HEK293T (cell line): ENCODE measurements at regions not wholly inside any gene's neighbourhood (a gene's known extent, or its start where the extent isn't known, plus 50 kb on each side); places are given as distances from the start of the nearest gene placed in this dataset.
"Not testable (repeated sequence)": the region's sequence is repeated elsewhere in the genome, so short reads cannot be mapped to it uniquely, and the experiment has no call there.

Source experiments
- CTCF ChIA-PET: fragments of 350-600 bp; formaldehyde crosslinking; extraction: SDS; loops from one replicate; lab custom pipeline; 2021; ENCODE audit warnings: antibody characterized with exemption, inconsistent platforms; lab: Yijun Ruan, JAX
- POLR2A ChIA-PET: fragments of 350-600 bp; formaldehyde crosslinking; extraction: SDS; loops from one replicate; lab custom pipeline; 2020; ENCODE audit warnings: antibody characterized with exemption, inconsistent platforms; lab: Yijun Ruan, JAX
- DNase-seq: peaks from one replicate; pipeline ENCODE4 v3.0.0; 2012; ENCODE audit warnings: mixed read lengths; ENCODE audit errors: extremely low spot score
- ARNT ChIP-seq: fragments of 450-650 bp; IDR thresholded peaks from 2 replicates; pipeline ENCODE4 v1.6.1; 2017; ENCODE audit warnings: mild to moderate bottlenecking
- BHLHE40 ChIP-seq: fragments of 450-650 bp; IDR thresholded peaks from 2 replicates; pipeline ENCODE4 v1.6.1; 2016; ENCODE audit warnings: mild to moderate bottlenecking, moderate library complexity, borderline replicate concordance
- CTBP1 ChIP-seq: fragments of 450-650 bp; IDR thresholded peaks from 2 replicates; pipeline ENCODE4 v1.6.1; 2016; ENCODE audit warnings: borderline replicate concordance
- ELF4 ChIP-seq: fragments of 450-650 bp; IDR thresholded peaks from 2 replicates; pipeline ENCODE4 v1.6.1; 2017; ENCODE audit warnings: antibody characterized with exemption
- FOXA1 ChIP-seq: fragments of 450-650 bp; IDR thresholded peaks from 2 replicates; pipeline ENCODE4 v1.6.1; 2016; ENCODE audit warnings: mild to moderate bottlenecking
- FOXK2 ChIP-seq: fragments of 450-650 bp; IDR thresholded peaks from 2 replicates; pipeline ENCODE4 v1.6.1; 2016; ENCODE audit warnings: mild to moderate bottlenecking
- FOXM1 ChIP-seq: fragments of 450-650 bp; IDR thresholded peaks from 2 replicates; pipeline ENCODE4 v1.6.1; 2017; ENCODE audit warnings: mild to moderate bottlenecking, borderline replicate concordance
- HDGF ChIP-seq: fragments of 450-650 bp; IDR thresholded peaks from 2 replicates; pipeline ENCODE4 v1.6.1; 2017; ENCODE audit warnings: antibody characterized with exemption, borderline replicate concordance
- L3MBTL2 ChIP-seq: fragments of 450-650 bp; conservative IDR thresholded peaks from 2 replicates; pipeline ENCODE4 v1.6.1; 2016; ENCODE audit warnings: mild to moderate bottlenecking
- LEF1 ChIP-seq: fragments of 450-650 bp; IDR thresholded peaks from 2 replicates; pipeline ENCODE4 v1.6.1; 2017; ENCODE audit warnings: mild to moderate bottlenecking, borderline replicate concordance
- NFRKB ChIP-seq: fragments of 450-650 bp; IDR thresholded peaks from 2 replicates; pipeline ENCODE4 v1.6.1; 2016; ENCODE audit warnings: mild to moderate bottlenecking, moderate library complexity
- SP1 ChIP-seq: fragments of 450-650 bp; IDR thresholded peaks from 2 replicates; pipeline ENCODE4 v1.6.1; 2017
- SUZ12 ChIP-seq: fragments of 450-650 bp; IDR thresholded peaks from 2 replicates; pipeline ENCODE4 v1.6.1; 2016; ENCODE audit warnings: mild to moderate bottlenecking
- TARDBP ChIP-seq: fragments of 450-650 bp; IDR thresholded peaks from 2 replicates; pipeline ENCODE4 v1.6.1; 2016
- ZNF384 ChIP-seq: fragments of 450-650 bp; IDR thresholded peaks from 2 replicates; pipeline ENCODE4 v1.6.1; 2016
- TF ChIP-seq, protein P1 (sequence below): fragments of 450-650 bp; IDR thresholded peaks from 2 replicates; pipeline ENCODE4 v1.6.1; 2016

DNA sequence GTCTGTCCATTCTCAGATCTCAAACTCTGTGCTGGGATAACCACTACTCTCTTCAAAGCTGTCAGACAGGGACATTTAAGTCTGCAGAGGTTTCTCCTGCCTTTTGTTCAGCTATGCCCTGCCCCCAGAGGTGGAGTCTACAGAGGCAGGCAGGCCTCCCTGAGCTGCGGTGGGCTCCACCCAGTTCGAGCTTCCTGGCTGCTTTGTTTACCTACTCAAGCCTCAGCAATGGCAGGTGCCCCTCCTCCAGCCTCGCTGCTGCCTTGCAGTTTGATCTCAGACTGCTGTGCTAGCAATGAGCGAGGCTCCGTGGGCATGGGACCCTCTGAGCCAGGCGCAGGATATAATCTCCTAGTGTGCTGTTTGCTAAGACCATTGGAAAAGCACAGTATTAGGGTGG lies 53.1 kb upstream of the HUNK start:
- CTCF ChIA-PET, POLR2A ChIA-PET, DNase-seq: not testable (repeated sequence)

DNA sequence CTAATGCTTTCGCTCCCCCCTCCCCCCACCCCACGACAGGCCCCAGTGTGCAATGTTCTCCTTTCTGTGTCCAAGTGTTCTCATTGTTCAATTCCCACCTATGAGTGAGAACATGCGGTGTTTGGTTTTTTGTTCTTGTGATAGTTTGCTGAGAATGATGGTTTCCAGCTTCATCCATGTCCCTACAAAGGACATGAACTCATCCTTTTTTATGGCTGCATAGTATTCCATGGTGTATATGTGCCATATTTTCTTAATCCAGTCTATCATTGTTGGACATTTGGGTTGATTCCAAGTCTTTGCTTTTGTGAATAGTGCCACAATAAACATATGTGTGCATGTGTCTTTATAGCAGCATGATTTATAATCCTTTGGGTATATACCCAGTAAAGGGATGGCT lies 58.5 kb upstream of the HUNK start:
- CTCF ChIA-PET, DNase-seq, POLR2A ChIA-PET: not testable (repeated sequence)

DNA sequence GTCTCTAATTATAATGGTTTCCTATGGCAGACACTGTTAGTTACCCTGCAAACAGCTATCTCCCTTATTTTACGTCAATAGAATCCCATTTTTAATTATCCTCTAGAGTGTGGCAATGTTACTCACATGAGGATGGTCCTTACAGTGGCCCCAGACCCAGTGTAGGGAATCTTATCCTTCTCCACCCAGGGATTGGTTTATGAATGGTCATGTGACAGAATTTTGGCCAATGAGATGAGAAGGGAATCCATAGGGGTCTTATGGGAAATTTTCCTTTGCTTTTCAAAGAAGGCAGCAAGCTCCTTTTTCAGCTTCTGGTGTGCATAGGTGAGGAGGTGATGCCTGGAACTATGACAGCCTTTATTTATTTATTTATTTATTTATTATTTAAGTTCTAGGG lies 59.0 kb upstream of the HUNK start:
- ChIA-PET POLR2A (no interaction called here), CTCF (no interaction called here)
- DNase-seq, result no peak
- TF ChIP-seq BHLHE40, result no peak
- TF ChIP-seq CTBP1, result no peak
- TF ChIP-seq NFRKB, result no peak
- no peak for TF ChIP-seq ZNF384
- TF ChIP-seq ARNT, result no peak
- TF ChIP-seq FOXK2, result no peak
- TF ChIP-seq SP1, result no peak
- TF ChIP-seq FOXM1, result no peak
- no peak for TF ChIP-seq FOXA1
- TF ChIP-seq LEF1, result no peak
- no peak for TF ChIP-seq ELF4
- no peak for TF ChIP-seq L3MBTL2
- no peak for TF ChIP-seq SUZ12
- TF ChIP-seq TARDBP, result no peak

DNA sequence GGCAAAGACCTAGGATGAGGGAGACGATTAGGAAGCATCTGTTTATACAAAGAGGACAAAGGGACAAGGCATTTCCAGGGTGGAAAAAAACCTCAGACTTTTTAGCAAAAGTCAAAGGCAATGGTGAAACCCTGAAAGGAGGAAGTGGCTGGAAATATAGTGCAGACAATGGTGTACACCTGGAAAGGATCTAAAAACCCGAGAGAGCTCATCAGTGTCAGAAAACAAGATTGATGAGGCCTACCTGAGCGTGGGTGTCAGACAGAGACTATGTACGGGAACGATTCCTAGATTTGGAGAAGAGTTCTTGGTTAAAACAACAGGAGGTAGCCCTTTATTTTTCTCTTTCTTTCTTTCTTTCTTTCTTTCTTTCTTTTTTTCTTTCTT lies 68.8 kb upstream of the HUNK start:
- no peak for TF ChIP-seq ELF4
- TF ChIP-seq ZNF384, result no peak
- TF ChIP-seq FOXA1, result no peak
- TF ChIP-seq TARDBP, result no peak
- TF ChIP-seq CTBP1, result no peak
- TF ChIP-seq BHLHE40, result no peak
- TF ChIP-seq LEF1, result no peak
- TF ChIP-seq L3MBTL2, result no peak
- no peak for TF ChIP-seq SP1
- no peak for TF ChIP-seq NFRKB
- TF ChIP-seq FOXM1, result no peak
- TF ChIP-seq, protein P1, sequence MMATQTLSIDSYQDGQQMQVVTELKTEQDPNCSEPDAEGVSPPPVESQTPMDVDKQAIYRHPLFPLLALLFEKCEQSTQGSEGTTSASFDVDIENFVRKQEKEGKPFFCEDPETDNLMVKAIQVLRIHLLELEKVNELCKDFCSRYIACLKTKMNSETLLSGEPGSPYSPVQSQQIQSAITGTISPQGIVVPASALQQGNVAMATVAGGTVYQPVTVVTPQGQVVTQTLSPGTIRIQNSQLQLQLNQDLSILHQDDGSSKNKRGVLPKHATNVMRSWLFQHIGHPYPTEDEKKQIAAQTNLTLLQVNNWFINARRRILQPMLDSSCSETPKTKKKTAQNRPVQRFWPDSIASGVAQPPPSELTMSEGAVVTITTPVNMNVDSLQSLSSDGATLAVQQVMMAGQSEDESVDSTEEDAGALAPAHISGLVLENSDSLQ, result no peak
- no peak for TF ChIP-seq FOXK2
- no peak for TF ChIP-seq ARNT
- TF ChIP-seq SUZ12, result no peak
- TF ChIP-seq HDGF, result no peak
- no peak for DNase-seq
- CTCF ChIA-PET, result no interaction called here
- POLR2A ChIA-PET, result no interaction called here

DNA sequence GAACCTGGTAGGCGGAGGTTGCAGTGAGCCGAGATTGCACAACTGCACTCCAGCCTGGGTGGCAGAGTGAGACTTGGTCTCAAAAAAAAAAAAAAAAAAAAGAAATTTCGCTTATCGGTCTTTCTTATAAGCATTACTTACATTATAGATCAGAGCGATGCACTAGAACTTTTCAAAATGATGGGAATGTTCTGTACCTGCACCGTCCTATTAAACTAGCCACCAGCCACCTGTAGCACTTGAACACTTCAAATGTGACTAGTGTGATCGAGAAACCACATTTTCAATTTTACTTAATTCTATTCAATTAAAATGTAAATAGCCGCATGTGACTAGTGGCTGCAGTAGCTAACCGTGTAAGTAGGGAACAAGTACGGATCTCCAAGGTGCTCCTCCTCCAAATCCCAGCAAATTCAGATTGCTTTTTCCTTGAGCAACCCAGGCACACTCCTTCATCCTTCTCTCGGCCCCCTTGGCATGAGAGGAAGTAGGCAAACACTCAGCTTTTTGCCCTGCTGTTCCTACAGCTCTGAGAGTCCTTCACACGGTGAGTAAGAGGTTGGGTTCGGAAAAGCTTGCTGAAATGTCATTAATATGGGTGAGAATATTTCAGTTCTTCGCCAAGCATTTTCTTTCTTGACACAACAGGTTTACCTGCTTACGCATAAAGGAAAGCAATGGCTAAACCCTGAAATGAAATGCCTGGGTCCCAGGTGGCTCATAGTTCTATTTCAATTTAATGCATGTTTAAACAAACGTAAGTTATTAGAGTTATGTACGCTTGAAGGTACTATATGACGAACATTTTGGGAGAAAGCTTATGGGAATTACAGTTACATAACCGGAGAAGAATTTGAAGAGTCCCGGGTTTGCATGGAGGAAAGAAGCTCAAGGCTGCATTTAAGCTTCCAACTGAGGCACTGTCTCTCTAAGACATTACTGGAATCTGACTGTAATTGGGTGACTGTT lies 69.5 kb upstream of the HUNK start:
- ChIA-PET CTCF (no interaction called here), POLR2A (no interaction called here)
- no peak for TF ChIP-seq SUZ12
- TF ChIP-seq HDGF, result no peak
- no peak for TF ChIP-seq TARDBP
- TF ChIP-seq ZNF384, result no peak
- no peak for TF ChIP-seq FOXM1
- TF ChIP-seq CTBP1, result no peak
- no peak for TF ChIP-seq NFRKB
- TF ChIP-seq FOXK2, result no peak
- TF ChIP-seq, protein P1, result no peak
- TF ChIP-seq SP1, result no peak
- no peak for TF ChIP-seq ELF4
- TF ChIP-seq FOXA1, result no peak
- TF ChIP-seq ARNT, result no peak
- TF ChIP-seq LEF1, result no peak
- no peak for TF ChIP-seq L3MBTL2
- no peak for TF ChIP-seq BHLHE40
- no peak for DNase-seq

DNA sequence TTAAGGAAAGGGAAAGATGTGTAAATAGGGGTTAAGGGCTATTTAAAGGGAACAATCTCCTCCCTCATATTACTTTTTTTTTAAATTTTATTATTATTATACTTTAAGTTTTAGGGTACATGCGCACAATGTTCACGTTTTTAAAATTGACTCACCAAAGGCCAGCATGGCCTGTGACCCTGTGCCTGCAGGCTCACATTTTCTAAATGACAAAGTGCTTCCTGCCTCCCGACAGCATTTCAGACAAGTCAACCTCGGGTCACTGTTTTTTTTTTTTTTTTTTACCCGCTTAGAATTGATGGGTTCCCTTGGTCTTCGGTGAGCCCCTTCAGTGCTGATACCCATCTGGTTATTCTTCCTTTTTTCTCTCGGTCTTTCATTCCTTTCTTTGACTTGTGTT lies 70.4 kb upstream of the SCAF4 start:
- POLR2A ChIA-PET, result no interaction called here
- TF ChIP-seq SP1 (no peak), FOXK2 (no peak), FOXM1 (no peak), FOXA1 (no peak), TARDBP (no peak), CTBP1 (no peak), L3MBTL2 (no peak), ARNT (no peak), LEF1 (no peak), ELF4 (no peak), ZNF384 (no peak), BHLHE40 (no peak), HDGF (no peak), NFRKB (no peak), SUZ12 (no peak)
- TF ChIP-seq, protein P1, result no peak
- no peak for DNase-seq
- CTCF ChIA-PET, result no interaction called here
